ENCODE measurements at regions not wholly inside any gene's neighbourhood (a gene's known extent, or its start where the extent isn't known, plus 50 kb on each side); places are given as distances from the start of the nearest gene placed in this dataset.

- DNase-seq (ENCODE audit: low spot score), result no peak
- no peak for TF ChIP-seq CTCF (IDR thresholded peaks at IDR 0.05)
Observed at GRCh38 chr20:39574061-39574460, 611.9 kb downstream of the DHX35 start.

GRCh38 chr20:39571171-39571570 is 609.0 kb downstream of the DHX35 start:
- TF ChIP-seq CTCF (IDR thresholded peaks at IDR 0.05), result no peak
- DNase-seq (ENCODE audit: low spot score), result no peak
- no peak for ATAC-seq (ENCODE audit: low FRiP score)

More at GRCh38 chr20:39574061-39574460, 611.9 kb downstream of the DHX35 start:
- no peak for ATAC-seq (ENCODE audit: low FRiP score)

- TF ChIP-seq CTCF (IDR thresholded peaks at IDR 0.05), result no peak
- ATAC-seq (ENCODE audit: low FRiP score) (no peak), DNase-seq (ENCODE audit: low spot score) (no peak)
Observed at GRCh38 chr20:39568109-39568508, 606.0 kb downstream of the DHX35 start.

GRCh38 chr20:39563349-39563748 is 601.2 kb downstream of the DHX35 start:
- no peak for DNase-seq (ENCODE audit: low spot score)
- no peak for ATAC-seq (ENCODE audit: low FRiP score)
- TF ChIP-seq CTCF (IDR thresholded peaks at IDR 0.05), result no peak

- DNase-seq (ENCODE audit: low spot score) (no peak), ATAC-seq (ENCODE audit: low FRiP score) (no peak)
- no peak for TF ChIP-seq CTCF (IDR thresholded peaks at IDR 0.05)
Observed at GRCh38 chr20:39554341-39554740, 592.2 kb downstream of the DHX35 start.

DNA sequence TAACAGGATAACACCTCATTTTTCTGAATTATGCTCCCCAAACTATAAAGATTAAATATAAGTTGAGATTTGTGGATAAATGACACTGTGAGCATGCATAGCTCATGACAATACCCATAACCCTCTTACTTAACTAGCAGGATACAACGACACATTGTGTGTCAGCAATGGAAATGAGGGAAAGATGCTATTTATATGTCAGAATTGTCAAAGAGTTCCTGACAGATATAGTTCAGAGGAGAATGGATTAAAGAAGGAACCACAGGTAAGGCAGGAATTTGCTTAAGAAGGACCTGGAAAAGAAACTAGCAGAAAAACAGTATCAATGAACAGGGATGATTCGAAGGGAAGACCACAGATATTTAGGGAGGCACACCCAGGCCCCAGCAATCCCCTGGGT is 591.0 kb downstream of the DHX35 start:
- DNase-seq (ENCODE audit: low spot score) (no peak), ATAC-seq (ENCODE audit: low FRiP score) (no peak)
- no peak for TF ChIP-seq CTCF (IDR thresholded peaks at IDR 0.05)

DNA sequence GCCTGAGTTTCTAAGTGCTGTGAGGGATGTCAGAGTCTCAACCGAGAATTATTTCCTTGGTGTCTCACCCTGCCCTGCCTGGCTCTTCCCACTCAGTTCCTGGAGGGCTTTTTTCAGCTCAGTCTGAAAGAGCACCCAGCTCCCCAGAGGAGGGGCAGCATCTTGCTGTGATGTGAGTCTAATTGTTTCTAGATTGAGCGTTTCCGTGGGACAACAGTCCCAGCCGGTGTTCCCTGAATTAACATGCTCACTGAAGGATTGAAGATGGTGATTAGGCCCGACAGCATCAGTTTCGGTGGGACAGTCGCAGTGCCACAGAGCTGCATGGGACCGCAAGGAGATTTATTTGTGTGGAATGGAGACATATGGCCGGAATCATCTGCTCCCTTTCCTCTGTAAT is 587.6 kb downstream of the DHX35 start:
- ATAC-seq (ENCODE audit: low FRiP score), result no peak

More for the DNA sequence above, 587.6 kb downstream of the DHX35 start:
- no peak for DNase-seq (ENCODE audit: low spot score)
- no peak for TF ChIP-seq CTCF (IDR thresholded peaks at IDR 0.05)

Measured in omental fat pad (tissue), 3 donors.